Heart right ventricle (tissue), 16 donors: ENCODE measurements at regions not wholly inside any gene's neighbourhood (a gene's known extent, or its start where the extent isn't known, plus 50 kb on each side); places are given as distances from the start of the nearest gene placed in this dataset.
A peak's percentile ranks its signal among the peaks of the same experiment; 100 is the strongest.

Experiments used
- ATAC-seq, 8 donors: fragments of 200-7000 bp; cut with Tn5 transposase; one replicate each; pipeline ENCODE4 v1.9.1; 2020; ENCODE audit warnings: mild to moderate bottlenecking in 8 of 8, moderate library complexity in 8 of 8, moderate number of reproducible peaks in 1 of 8
- DNase-seq, 2 donors: peaks; one replicate each; pipeline ENCODE4 v3.0.0-alpha.2; 2020
- H3K27ac ChIP-seq, 10 donors: fragments of 200-600 bp; sonication (generic) in 2 of 10; one replicate each; pipeline versions ENCODE4 v1.5.0 to v1.8.0; 2020 to 2022; ENCODE audit warnings: mild to moderate bottlenecking in 3 of 10
- H3K27me3 ChIP-seq, 7 donors: fragments of 200-600 bp; one replicate each; pipeline ENCODE4 v1.8.0; 2021 to 2022; ENCODE audit warnings: mild to moderate bottlenecking in 2 of 7
- H3K36me3 ChIP-seq, 9 donors: fragments of 200-600 bp; sonication (generic) in 1 of 9; one replicate each; pipeline versions ENCODE4 v1.5.0 to v1.8.0; 2020 to 2022; ENCODE audit warnings: mild to moderate bottlenecking in 2 of 9
- H3K4me1 ChIP-seq, 9 donors: fragments of 200-600 bp; sonication (generic) in 1 of 9; one replicate each; pipeline versions ENCODE4 v1.5.0 to v1.8.0; 2020 to 2022; ENCODE audit warnings: mild to moderate bottlenecking in 4 of 9
- H3K4me3 ChIP-seq, 10 donors: fragments of 200-600 bp; sonication (generic) in 2 of 10; one replicate each; pipeline versions ENCODE4 v1.5.0 to v1.8.0; 2020 to 2022; ENCODE audit warnings: mild to moderate bottlenecking in 7 of 10, moderate library complexity in 2 of 10
- H3K9me3 ChIP-seq, 11 donors: fragments of 200-600 bp in 10 of 11; sonication (generic) in 2 of 11; one replicate each; pipeline versions ENCODE4 v1.5.0 to v1.8.0; 2013 to 2022; ENCODE audit warnings: mild to moderate bottlenecking in 2 of 11, control low read depth in 1 of 11, moderate library complexity in 1 of 11
- CTCF ChIP-seq, 9 donors: fragments of 200-600 bp; sonication (generic) in 2 of 9; IDR thresholded peaks; one replicate each; pipeline versions ENCODE4 v1.5.0 to v1.8.0; 2021 to 2022; ENCODE audit warnings: antibody characterized with exemption in 9 of 9, mild to moderate bottlenecking in 5 of 9, moderate library complexity in 1 of 9
- WGBS, 2 donors: extraction: QIAGEN DNeasy Blood & Tissue Kit; methylation state at CpG; one replicate each; pipeline ENCODE4 v1.1.7; 2013; ENCODE audit warnings: inconsistent platforms in 1 of 2; 5-methylcytosine and 5-hydroxymethylcytosine counted together
- intact Hi-C, 10 donors: fragments of 100-400 bp; cut with DNase I; formaldehyde crosslinking; loops; one replicate each; pipeline versions ENCODE4 v1.11.1 to v1.14.2; 2022
- donor health status: Arrhythmogenic right ventricular cardiomyopathy.
- donor health status: ischemic (EF 13 %, LVEDD 7.1; RV severe dilation, severe dysfunction).
- donor health status: healthy with polysubstance abuse.
- donor health status: DM: no; HTN: yes; CAD: no.
- donor health status: DM: no; HTN: no; CAD: no.
- donor health status: ischemic (EF 25% LVEDD 6.9; RV normal size, moderate dysfunction).
- donor health status: ischemic (EF 25% LVEDD 5.7; RV mildly dilated, moderate dysfunction).
- donor health status: healthy.
- donor health status: DM: yes; HTN: yes; CAD: no.
- donor health status: Ischemic cardiomyopathy.
- donor health status: ischemic (EF 35%, LVEDD 5.7; RV mildly dilated, moderate dysfunction).
- donor health status: nonischemic (EF 11% LVEDD 7.7; RV severe dilation, severe dysfunction).
- donor health status: DM: yes; HTN: yes; CAD: no.
- donor health status: PGD.
- donor health status: ischemic (EF 29% LVEDD 5.4; RV normal size, mild dysfunction).
- donor health status: nonischemic (EF 23%, LVEDD 6.1; RV moderate dilation, normal function).

GRCh38 chr2:149806651-149807050, 219.1 kb upstream of the MMADHC start:
- WGBS, 2 donors = 92 to 95% methylated on average over 2 of the region's 2 CpGs
- intact Hi-C loops = loop anchor here in 3 of 10 donors (10.0 kb wide), 2 partner anchors 678 to 688 kb away; partner anchors contain the start of gene RND3 (in 2 of the 3)
- H3K36me3 ChIP-seq = no peaks in the 10 kb centered on the region
- TF ChIP-seq CTCF (IDR thresholded peaks at IDR 0.05) = no peak
- DNase-seq (no peak), ATAC-seq (no peak)
- H3K27ac ChIP-seq = no peak overlapping the region
- H3K4me3 ChIP-seq = no peak overlapping the region
- H3K4me1 ChIP-seq = no peaks in the 10 kb centered on the region
- no peaks in the 10 kb centered on the region for H3K27me3 ChIP-seq
- no peaks in the 10 kb centered on the region for H3K9me3 ChIP-seq

- Histone ChIP-seq H3K36me3 (no peaks in the 10 kb centered on the region), H3K27ac (no peak overlapping the region), H3K27me3 (no peaks in the 10 kb centered on the region), H3K4me1 (no peaks in the 10 kb centered on the region), H3K9me3 (peaks cover 0 to 6% (median 0%) of the 10 kb centered on the region in 11 donors), H3K4me3 (no peak overlapping the region)
- TF ChIP-seq CTCF (IDR thresholded peaks at IDR 0.05) = no peak
- DNase-seq (no peak), ATAC-seq (no peak)
- intact Hi-C loops = loop anchor here in 3 of 10 donors (10.0 kb wide), 2 partner anchors 684 to 694 kb away; partner anchors contain the start of gene RND3 (in 2 of the 3)
- WGBS, 2 donors = 80 to 81% methylated on average over 7 of the region's 7 CpGs
Measured at GRCh38 chr2:149800624-149801542, 213.3 kb upstream of the MMADHC start.

GRCh38 chr2:149799013-149799705, 211.6 kb upstream of the MMADHC start:
- peak in 7 of 9 donors; percentile 37 to 64 (median 53) for TF ChIP-seq CTCF (IDR thresholded peaks at IDR 0.05)
- no peaks in the 10 kb centered on the region for H3K4me1 ChIP-seq
- ATAC-seq (peak in 7 of 8 donors; percentile 50 to 88 (median 77)), DNase-seq (no peak)
- 22 to 33% methylated on average over 6 of the region's 6 CpGs for WGBS, 2 donors
- H3K27ac ChIP-seq = no peak overlapping the region
- no peaks in the 10 kb centered on the region for H3K36me3 ChIP-seq
- H3K9me3 ChIP-seq = peaks cover 0 to 6% (median 0%) of the 10 kb centered on the region in 11 donors
- no peaks in the 10 kb centered on the region for H3K27me3 ChIP-seq
- H3K4me3 ChIP-seq = no peak overlapping the region
- intact Hi-C loops = loop anchor here in 5 of 10 donors (2.0 to 10.0 kb wide), 3 partner anchors 688 to 816 kb away; partner anchors contain the start of gene RND3 (in 4 of the 5)

GRCh38 chr2:149797030-149797429, 209.5 kb upstream of the MMADHC start:
- no peaks in the 10 kb centered on the region for H3K4me1 ChIP-seq
- ATAC-seq (no peak), DNase-seq (no peak)
- WGBS, 2 donors = 72 to 82% methylated on average over 1 of the region's 1 CpG
- H3K4me3 ChIP-seq = no peak overlapping the region
- intact Hi-C loops = loop anchor here in 4 of 10 donors (5.0 to 10.0 kb wide), 2 partner anchors 690 to 818 kb away; partner anchors contain the start of gene RND3 (in 4 of the 4)
- H3K36me3 ChIP-seq = no peaks in the 10 kb centered on the region
- H3K27ac ChIP-seq = no peak overlapping the region
- no peak for TF ChIP-seq CTCF (IDR thresholded peaks at IDR 0.05)
- H3K9me3 ChIP-seq = peaks cover 0 to 6% (median 0%) of the 10 kb centered on the region in 11 donors
- no peaks in the 10 kb centered on the region for H3K27me3 ChIP-seq
